ENCODE measurements at regions not wholly inside any gene's neighbourhood (a gene's known extent, or its start where the extent isn't known, plus 50 kb on each side); places are given as distances from the start of the nearest gene placed in this dataset.

DNA sequence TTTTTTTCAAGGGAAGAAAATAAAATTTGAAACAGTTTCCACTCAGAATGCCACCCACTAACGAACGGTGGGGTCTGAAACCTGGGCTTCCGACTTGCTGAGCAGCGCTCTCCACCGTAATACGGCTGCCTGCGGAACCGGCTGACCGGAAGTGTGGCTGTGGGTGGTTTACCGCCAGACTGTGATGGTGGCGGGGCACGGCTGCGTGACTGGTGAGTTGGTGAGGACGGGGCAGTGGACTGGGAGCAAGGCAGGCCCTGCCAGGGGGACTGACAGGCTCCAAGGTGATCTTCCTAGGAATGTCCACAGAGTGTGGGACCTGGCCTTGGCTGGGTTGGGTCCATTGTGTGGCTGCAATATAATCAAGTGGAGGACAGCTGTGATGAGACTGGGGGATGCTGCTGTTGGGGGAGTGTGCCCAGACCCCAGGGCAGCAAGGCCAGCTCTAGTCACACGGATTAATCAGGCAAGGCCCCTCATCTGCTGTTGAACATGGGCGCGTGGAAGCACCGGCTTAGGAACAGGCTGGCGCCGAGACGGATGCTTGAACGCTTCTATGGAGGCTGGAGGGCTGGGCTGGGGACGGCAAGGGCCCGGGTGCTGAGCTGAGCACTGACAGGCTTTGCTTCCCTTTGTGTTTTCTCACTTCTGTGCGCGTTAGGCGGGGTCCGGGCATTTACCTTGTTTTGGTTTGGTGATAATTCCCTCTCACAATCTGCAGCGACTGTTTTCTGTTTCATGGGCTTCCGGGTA, 357.7 kb upstream of the SPRED2 start:
- peak; percentile 42 for DNase-seq (ENCODE audit: insufficient read length, low spot score, missing footprints)
- no peak overlapping the region for H3K4me3 ChIP-seq (ENCODE audit: insufficient read depth, low read length)
- H2AFZ ChIP-seq (ENCODE audit: low read length) = no peak overlapping the region
- H3K9me3 ChIP-seq (ENCODE audit: low read depth, low read length) = no peaks in the 10 kb centered on the region
- H3K4me1 ChIP-seq (ENCODE audit: insufficient read depth, low read length) = no peaks in the 10 kb centered on the region
- H3K79me2 ChIP-seq (ENCODE audit: insufficient read depth, low read length) = no peaks in the 10 kb centered on the region
- H3K4me2 ChIP-seq (ENCODE audit: insufficient read depth, low read length) = no peak overlapping the region
- H3K27me3 ChIP-seq (ENCODE audit: insufficient read depth, low read length) = no peaks in the 10 kb centered on the region
- TF ChIP-seq, protein P1, sequence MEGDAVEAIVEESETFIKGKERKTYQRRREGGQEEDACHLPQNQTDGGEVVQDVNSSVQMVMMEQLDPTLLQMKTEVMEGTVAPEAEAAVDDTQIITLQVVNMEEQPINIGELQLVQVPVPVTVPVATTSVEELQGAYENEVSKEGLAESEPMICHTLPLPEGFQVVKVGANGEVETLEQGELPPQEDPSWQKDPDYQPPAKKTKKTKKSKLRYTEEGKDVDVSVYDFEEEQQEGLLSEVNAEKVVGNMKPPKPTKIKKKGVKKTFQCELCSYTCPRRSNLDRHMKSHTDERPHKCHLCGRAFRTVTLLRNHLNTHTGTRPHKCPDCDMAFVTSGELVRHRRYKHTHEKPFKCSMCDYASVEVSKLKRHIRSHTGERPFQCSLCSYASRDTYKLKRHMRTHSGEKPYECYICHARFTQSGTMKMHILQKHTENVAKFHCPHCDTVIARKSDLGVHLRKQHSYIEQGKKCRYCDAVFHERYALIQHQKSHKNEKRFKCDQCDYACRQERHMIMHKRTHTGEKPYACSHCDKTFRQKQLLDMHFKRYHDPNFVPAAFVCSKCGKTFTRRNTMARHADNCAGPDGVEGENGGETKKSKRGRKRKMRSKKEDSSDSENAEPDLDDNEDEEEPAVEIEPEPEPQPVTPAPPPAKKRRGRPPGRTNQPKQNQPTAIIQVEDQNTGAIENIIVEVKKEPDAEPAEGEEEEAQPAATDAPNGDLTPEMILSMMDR (IDR thresholded peaks at IDR 0.05; ENCODE audit: extremely low read depth, low read depth, low read length) = no peak
- H4K20me1 ChIP-seq (ENCODE audit: insufficient read depth, low read length) = no peaks in the 10 kb centered on the region
- no peaks in the 10 kb centered on the region for H3K36me3 ChIP-seq (ENCODE audit: insufficient read depth, low read length)
- H3K27ac ChIP-seq (ENCODE audit: low read depth, low read length) = no peak overlapping the region

DNA sequence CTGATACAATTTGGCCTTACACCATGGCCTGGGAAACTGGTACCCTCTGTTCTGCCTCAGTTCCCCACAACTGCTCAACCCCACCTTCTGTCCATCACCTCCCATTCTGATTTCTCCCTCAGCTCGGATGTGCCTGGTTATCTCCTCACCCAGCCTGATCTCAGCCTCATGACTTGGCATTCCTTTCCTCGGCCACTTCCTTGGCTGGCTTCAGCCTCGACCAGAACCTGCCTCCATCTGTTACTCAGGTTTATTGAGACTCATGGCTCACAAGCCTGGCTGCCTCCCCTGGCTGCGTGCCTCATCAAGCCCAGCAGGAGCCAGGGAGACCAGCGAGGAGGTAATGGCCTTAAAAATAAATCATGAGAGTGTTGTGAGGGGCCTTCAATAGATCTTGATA, 356.2 kb upstream of the SPRED2 start:
- Histone ChIP-seq H3K4me3 (ENCODE audit: insufficient read depth, low read length) (no peak overlapping the region), H3K4me1 (ENCODE audit: insufficient read depth, low read length) (no peaks in the 10 kb centered on the region), H3K4me2 (ENCODE audit: insufficient read depth, low read length) (no peak overlapping the region), H4K20me1 (ENCODE audit: insufficient read depth, low read length) (no peaks in the 10 kb centered on the region), H3K27me3 (ENCODE audit: insufficient read depth, low read length) (no peaks in the 10 kb centered on the region), H3K79me2 (ENCODE audit: insufficient read depth, low read length) (no peaks in the 10 kb centered on the region), H3K9me3 (ENCODE audit: low read depth, low read length) (no peaks in the 10 kb centered on the region), H3K36me3 (ENCODE audit: insufficient read depth, low read length) (no peaks in the 10 kb centered on the region), H2AFZ (ENCODE audit: low read length) (no peak overlapping the region), H3K27ac (ENCODE audit: low read depth, low read length) (no peak overlapping the region)
- TF ChIP-seq, protein P1 (IDR thresholded peaks at IDR 0.05; ENCODE audit: extremely low read depth, low read depth, low read length) = no peak
- no peak for DNase-seq (ENCODE audit: insufficient read length, low spot score, missing footprints)

DNA sequence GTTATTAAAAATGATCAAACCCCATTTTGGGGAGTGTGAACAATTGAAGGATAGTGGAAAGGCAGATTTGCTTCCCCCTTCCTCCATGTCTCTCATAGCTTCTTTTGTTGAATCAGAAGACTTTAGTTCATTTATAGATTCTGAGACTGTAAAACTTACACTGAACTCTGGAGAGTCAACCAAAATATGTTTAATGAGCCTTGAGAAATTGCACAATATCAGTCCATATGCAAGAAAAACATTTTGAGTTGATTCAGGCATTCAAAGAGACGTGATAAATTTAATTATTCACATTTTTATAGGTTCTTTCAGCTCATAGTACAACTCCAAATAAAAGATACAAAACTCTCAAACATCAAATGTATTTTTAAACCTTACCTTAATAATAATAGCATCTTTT, 354.4 kb upstream of the SPRED2 start:
- H2AFZ ChIP-seq (ENCODE audit: low read length) = no peak overlapping the region
- TF ChIP-seq, protein P1 (IDR thresholded peaks at IDR 0.05; ENCODE audit: extremely low read depth, low read depth, low read length) = no peak

DNA sequence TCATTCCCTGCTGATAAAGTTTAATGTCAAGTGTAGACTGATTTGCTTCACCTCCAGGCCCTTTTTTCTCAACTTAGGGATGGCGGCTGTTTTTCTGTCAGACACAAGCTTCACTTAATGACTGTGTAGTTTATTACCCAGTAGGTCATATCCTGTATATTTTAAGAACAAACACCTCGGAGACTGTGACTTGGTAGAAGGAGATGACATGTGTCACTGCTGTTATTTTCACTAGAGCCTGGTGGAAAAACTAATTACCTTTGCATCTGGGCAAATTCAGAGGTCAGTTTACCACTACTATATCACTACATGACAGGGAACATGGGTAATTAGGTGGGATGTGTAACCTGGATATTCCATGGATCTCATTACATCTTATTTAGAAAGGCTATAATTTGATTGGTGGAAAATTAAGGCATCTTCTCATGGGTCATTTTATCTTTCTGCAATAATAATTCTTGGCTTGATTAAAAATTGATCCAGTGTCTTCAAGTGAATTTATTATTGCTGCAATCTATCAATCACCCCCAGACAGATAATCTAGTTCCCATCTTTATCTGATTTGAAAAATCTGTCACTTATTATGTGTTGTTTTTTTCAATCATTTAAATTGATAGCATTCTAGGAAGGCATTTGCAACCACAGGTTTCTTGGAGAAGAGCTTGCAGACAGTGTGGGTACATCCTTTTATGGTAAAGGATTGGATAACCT, 353.8 kb upstream of the SPRED2 start:
- Histone ChIP-seq H3K4me2 (ENCODE audit: insufficient read depth, low read length) (no peak overlapping the region), H3K4me1 (ENCODE audit: insufficient read depth, low read length) (no peaks in the 10 kb centered on the region), H3K27me3 (ENCODE audit: insufficient read depth, low read length) (no peaks in the 10 kb centered on the region), H3K36me3 (ENCODE audit: insufficient read depth, low read length) (no peaks in the 10 kb centered on the region), H3K4me3 (ENCODE audit: insufficient read depth, low read length) (no peak overlapping the region), H3K27ac (ENCODE audit: low read depth, low read length) (no peak overlapping the region), H3K79me2 (ENCODE audit: insufficient read depth, low read length) (no peaks in the 10 kb centered on the region), H4K20me1 (ENCODE audit: insufficient read depth, low read length) (no peaks in the 10 kb centered on the region), H2AFZ (ENCODE audit: low read length) (no peak overlapping the region), H3K9me3 (ENCODE audit: low read depth, low read length) (no peaks in the 10 kb centered on the region)
- no peak for DNase-seq (ENCODE audit: insufficient read length, low spot score, missing footprints)
- TF ChIP-seq, protein P1 (IDR thresholded peaks at IDR 0.05; ENCODE audit: extremely low read depth, low read depth, low read length) = no peak

More for the DNA sequence above, 354.4 kb upstream of the SPRED2 start:
- Histone ChIP-seq H3K4me2 (ENCODE audit: insufficient read depth, low read length) (no peak overlapping the region), H3K27me3 (ENCODE audit: insufficient read depth, low read length) (no peaks in the 10 kb centered on the region), H3K4me3 (ENCODE audit: insufficient read depth, low read length) (no peak overlapping the region), H4K20me1 (ENCODE audit: insufficient read depth, low read length) (no peaks in the 10 kb centered on the region), H3K79me2 (ENCODE audit: insufficient read depth, low read length) (no peaks in the 10 kb centered on the region), H3K36me3 (ENCODE audit: insufficient read depth, low read length) (no peaks in the 10 kb centered on the region), H3K9me3 (ENCODE audit: low read depth, low read length) (no peaks in the 10 kb centered on the region), H3K4me1 (ENCODE audit: insufficient read depth, low read length) (no peaks in the 10 kb centered on the region), H3K27ac (ENCODE audit: low read depth, low read length) (no peak overlapping the region)
- DNase-seq (ENCODE audit: insufficient read length, low spot score, missing footprints) = no peak
